ENCODE measurements at regions not wholly inside any gene's neighbourhood (a gene's known extent, or its start where the extent isn't known, plus 50 kb on each side); places are given as distances from the start of the nearest gene placed in this dataset.

- H3K4me3 Mint-ChIP-seq: no peak overlapping the region
- no peak overlapping the region for H3K27ac Mint-ChIP-seq
- no peaks in the 10 kb centered on the region for H3K9me3 Mint-ChIP-seq
- no peaks in the 10 kb centered on the region for H3K27me3 Mint-ChIP-seq (ENCODE audit: low read depth)
- H3K36me3 Mint-ChIP-seq (ENCODE audit: low read depth): no peaks in the 10 kb centered on the region
- TF ChIP-seq CTCF (IDR thresholded peaks at IDR 0.05; ENCODE audit: unreplicated experiment in 3 of 3): no peak
- no peaks in the 10 kb centered on the region for H3K4me1 Mint-ChIP-seq
Measured at GRCh38 chrX:104513162-104513561, 52.8 kb upstream of the IL1RAPL2 start.

DNA sequence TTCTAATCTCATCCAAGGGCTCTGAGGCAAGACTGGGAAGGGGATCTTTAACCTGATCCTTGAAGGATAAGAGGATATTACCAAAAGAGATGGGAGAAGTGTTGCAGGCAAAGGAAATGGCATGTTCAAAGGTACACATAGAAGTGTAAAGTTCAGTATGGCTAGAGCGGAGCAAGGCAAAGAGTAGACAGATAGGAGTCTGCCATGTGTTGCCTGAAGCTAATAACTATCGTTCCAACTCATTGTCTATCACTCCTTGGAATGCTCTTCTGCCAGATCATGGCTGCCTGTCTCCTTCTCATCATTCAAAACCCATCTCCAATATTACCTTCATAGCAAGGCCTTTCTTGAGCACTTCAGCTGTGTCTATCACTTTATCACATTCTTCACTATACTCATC, 55.2 kb upstream of the IL1RAPL2 start:
- Mint-ChIP-seq H3K9me3 (no peaks in the 10 kb centered on the region), H3K4me3 (no peak overlapping the region), H3K27ac (no peak overlapping the region), H3K4me1 (no peaks in the 10 kb centered on the region), H3K27me3 (ENCODE audit: low read depth) (no peaks in the 10 kb centered on the region), H3K36me3 (ENCODE audit: low read depth) (no peaks in the 10 kb centered on the region)
- TF ChIP-seq CTCF (IDR thresholded peaks at IDR 0.05; ENCODE audit: unreplicated experiment in 3 of 3): no peak

- no peak for TF ChIP-seq CTCF (IDR thresholded peaks at IDR 0.05; ENCODE audit: unreplicated experiment in 3 of 3)
- Mint-ChIP-seq H3K36me3 (ENCODE audit: low read depth) (no peaks in the 10 kb centered on the region), H3K27me3 (ENCODE audit: low read depth) (no peaks in the 10 kb centered on the region), H3K9me3 (no peaks in the 10 kb centered on the region), H3K4me1 (no peaks in the 10 kb centered on the region), H3K27ac (no peak overlapping the region), H3K4me3 (no peak overlapping the region)
Measured at GRCh38 chrX:104502460-104502859, 63.5 kb upstream of the IL1RAPL2 start.

DNA sequence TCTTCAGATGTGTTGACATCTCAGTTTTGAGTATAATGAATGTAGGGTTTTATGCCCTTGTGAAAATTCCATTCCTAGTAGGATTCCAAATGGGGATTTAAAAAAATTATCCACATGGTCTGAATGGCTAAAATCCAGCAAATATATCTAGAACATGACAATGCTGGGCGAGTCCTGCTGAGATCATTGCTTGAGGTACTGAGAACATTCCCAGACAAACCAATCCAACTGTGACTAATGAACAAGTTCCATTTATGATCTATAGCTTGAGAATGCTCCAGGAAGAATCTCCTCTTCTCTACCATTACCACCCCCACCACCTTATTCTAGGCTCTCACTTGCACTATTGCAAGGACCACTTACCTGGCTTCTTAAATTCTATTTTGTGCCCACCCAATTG, 77.2 kb upstream of the IL1RAPL2 start:
- no peaks in the 10 kb centered on the region for H3K27me3 Mint-ChIP-seq (ENCODE audit: low read depth)
- H3K36me3 Mint-ChIP-seq (ENCODE audit: low read depth): no peaks in the 10 kb centered on the region
- no peak overlapping the region for H3K4me3 Mint-ChIP-seq
- TF ChIP-seq CTCF (IDR thresholded peaks at IDR 0.05; ENCODE audit: unreplicated experiment in 3 of 3): no peak
- no peak overlapping the region for H3K27ac Mint-ChIP-seq
- no peaks in the 10 kb centered on the region for H3K9me3 Mint-ChIP-seq
- no peaks in the 10 kb centered on the region for H3K4me1 Mint-ChIP-seq

- H3K4me1 Mint-ChIP-seq: no peaks in the 10 kb centered on the region
- no peaks in the 10 kb centered on the region for H3K27me3 Mint-ChIP-seq (ENCODE audit: low read depth)
- no peaks in the 10 kb centered on the region for H3K9me3 Mint-ChIP-seq
- TF ChIP-seq CTCF (IDR thresholded peaks at IDR 0.05; ENCODE audit: unreplicated experiment in 3 of 3): no peak
- H3K27ac Mint-ChIP-seq: no peak overlapping the region
- H3K4me3 Mint-ChIP-seq: no peak overlapping the region
- H3K36me3 Mint-ChIP-seq (ENCODE audit: low read depth): no peaks in the 10 kb centered on the region
Measured at GRCh38 chrX:104486691-104487090, 79.3 kb upstream of the IL1RAPL2 start.

DNA sequence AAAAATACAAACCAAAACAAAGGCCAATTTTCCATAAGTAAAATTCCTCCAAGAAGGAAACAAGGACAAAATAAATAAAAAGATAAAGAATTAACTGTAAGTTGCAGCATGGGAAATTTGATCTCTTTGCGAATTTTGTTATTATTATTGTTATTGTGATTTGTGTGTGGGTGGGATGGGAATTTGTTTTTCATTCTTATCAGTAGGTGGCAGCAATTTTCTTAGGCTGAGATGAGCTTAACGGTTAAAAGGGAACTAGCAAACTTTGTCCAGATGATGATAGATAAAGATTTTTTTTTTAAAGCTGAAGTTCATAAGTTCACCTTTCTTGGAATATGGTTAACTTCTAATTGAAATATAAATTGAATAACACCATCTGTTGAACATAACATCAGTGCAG, 83.2 kb upstream of the IL1RAPL2 start:
- Mint-ChIP-seq H3K27me3 (ENCODE audit: low read depth) (no peaks in the 10 kb centered on the region), H3K4me1 (no peaks in the 10 kb centered on the region), H3K4me3 (no peak overlapping the region), H3K36me3 (ENCODE audit: low read depth) (no peaks in the 10 kb centered on the region), H3K9me3 (no peaks in the 10 kb centered on the region), H3K27ac (no peak overlapping the region)
- peak in 2 of 3 experiments; percentile 10 to 37 for TF ChIP-seq CTCF (IDR thresholded peaks at IDR 0.05; ENCODE audit: unreplicated experiment in 3 of 3)
